ENCODE measurements at regions not wholly inside any gene's neighbourhood (a gene's known extent, or its start where the extent isn't known, plus 50 kb on each side); places are given as distances from the start of the nearest gene placed in this dataset.

DNA sequence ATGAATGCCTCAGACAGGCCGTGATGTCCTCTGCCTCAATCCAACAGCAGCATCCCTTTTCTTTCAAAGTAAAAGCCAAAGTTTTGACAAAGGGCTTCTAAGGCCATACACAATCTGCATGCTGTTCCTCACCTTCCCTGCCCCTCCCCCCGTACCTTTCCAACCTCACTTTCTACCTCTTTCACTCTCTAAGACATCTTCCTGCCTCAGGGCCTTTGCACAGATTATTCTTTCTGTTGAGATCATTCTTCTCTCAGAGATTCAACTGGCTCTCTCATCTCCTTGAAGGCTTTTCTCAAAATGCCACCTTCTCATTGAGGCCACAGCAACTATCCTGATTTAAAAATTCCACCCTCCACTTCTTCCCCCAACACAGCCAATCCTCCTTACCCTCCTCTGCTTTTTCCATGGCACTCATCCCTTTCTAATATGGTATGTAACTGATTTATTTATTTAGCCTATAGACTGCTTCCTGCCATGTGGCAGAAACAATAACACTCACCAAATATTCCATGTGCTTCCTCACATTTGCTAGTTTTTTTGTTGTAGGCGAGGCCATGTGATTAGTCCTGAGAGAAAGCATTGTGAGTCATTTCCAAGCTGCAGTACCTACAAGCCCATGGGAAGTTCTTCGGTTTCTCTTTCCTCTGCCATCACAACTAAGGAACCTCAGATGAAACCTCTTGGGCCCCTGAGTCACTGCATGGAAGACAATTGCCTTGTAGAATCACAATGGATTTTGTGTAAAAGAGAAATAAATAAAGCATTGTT lies 58.7 kb upstream of the GADD45A start:
- Histone ChIP-seq H3K27ac (no peak overlapping the region), H3K4me3 (no peak overlapping the region)
- TF ChIP-seq, protein P1, sequence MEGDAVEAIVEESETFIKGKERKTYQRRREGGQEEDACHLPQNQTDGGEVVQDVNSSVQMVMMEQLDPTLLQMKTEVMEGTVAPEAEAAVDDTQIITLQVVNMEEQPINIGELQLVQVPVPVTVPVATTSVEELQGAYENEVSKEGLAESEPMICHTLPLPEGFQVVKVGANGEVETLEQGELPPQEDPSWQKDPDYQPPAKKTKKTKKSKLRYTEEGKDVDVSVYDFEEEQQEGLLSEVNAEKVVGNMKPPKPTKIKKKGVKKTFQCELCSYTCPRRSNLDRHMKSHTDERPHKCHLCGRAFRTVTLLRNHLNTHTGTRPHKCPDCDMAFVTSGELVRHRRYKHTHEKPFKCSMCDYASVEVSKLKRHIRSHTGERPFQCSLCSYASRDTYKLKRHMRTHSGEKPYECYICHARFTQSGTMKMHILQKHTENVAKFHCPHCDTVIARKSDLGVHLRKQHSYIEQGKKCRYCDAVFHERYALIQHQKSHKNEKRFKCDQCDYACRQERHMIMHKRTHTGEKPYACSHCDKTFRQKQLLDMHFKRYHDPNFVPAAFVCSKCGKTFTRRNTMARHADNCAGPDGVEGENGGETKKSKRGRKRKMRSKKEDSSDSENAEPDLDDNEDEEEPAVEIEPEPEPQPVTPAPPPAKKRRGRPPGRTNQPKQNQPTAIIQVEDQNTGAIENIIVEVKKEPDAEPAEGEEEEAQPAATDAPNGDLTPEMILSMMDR (IDR thresholded peaks at IDR 0.05), result no peak
- DNase-seq (ENCODE audit: low spot score), result no peak

DNA sequence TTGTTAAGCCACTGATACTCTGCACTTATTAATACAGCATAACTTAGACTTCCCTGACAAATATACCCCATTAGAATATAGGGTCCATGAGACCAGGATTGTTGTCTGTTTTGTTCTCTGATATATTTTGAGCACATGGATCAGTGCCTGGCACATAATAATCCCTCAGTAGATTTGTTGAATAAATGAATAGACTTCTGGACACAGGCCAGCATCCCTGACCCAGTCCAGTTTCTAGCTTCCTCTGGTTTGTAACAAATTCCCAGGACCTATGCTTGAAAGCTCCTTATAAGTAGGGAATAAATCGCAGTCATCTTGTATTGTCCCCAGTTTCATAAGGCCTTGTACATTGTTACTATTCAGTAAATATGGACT lies 58.2 kb upstream of the GADD45A start:
- no peak overlapping the region for H3K4me3 ChIP-seq
- H3K27ac ChIP-seq, result no peak overlapping the region
- TF ChIP-seq, protein P1 (IDR thresholded peaks at IDR 0.05), result no peak
- no peak for DNase-seq (ENCODE audit: low spot score)

DNA sequence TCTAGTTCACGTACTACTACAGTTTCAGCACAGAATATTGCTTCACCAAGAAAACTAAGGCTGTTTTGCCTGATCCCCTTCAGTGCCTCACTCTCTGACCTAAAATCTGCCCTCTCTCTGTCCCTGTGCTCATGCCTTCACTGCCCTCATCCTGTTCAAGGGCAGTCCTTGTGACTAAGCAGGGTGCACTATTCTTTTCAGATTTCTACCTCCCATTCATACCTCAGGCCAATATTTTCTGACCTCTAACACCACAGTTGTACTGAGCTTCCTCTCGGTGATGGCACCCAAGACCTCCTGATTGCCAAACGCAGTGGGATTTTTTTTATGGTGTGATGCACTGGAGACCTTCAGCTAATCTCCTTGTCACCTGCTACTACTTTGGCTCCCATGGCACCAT lies 57.7 kb upstream of the GADD45A start:
- Histone ChIP-seq H3K4me3 (no peak overlapping the region), H3K27ac (no peak overlapping the region)
- TF ChIP-seq, protein P1 (IDR thresholded peaks at IDR 0.05), result no peak
- DNase-seq (ENCODE audit: low spot score), result no peak

DNA sequence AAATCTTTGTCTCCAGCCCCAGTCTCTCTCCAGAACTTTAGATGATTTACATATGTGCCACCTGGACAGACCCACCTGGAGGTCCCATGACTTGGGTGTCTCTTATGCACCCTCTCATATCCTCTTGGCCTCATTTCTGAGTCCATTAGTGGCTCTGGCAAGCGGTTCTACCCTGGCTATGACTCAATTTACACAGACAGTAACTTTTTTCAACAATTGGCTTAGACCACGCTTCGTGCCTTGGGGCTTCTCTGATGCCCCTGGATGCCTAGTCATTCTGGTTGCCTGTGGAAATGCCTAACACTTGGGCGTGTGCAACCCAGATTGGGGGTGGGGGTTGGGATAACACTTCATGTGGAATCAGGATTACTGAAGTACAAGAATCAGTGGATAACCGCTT lies 57.1 kb upstream of the GADD45A start:
- TF ChIP-seq, protein P1 (IDR thresholded peaks at IDR 0.05), result no peak
- H3K4me3 ChIP-seq, result no peak overlapping the region
- H3K27ac ChIP-seq, result no peak overlapping the region
- no peak for DNase-seq (ENCODE audit: low spot score)

DNA sequence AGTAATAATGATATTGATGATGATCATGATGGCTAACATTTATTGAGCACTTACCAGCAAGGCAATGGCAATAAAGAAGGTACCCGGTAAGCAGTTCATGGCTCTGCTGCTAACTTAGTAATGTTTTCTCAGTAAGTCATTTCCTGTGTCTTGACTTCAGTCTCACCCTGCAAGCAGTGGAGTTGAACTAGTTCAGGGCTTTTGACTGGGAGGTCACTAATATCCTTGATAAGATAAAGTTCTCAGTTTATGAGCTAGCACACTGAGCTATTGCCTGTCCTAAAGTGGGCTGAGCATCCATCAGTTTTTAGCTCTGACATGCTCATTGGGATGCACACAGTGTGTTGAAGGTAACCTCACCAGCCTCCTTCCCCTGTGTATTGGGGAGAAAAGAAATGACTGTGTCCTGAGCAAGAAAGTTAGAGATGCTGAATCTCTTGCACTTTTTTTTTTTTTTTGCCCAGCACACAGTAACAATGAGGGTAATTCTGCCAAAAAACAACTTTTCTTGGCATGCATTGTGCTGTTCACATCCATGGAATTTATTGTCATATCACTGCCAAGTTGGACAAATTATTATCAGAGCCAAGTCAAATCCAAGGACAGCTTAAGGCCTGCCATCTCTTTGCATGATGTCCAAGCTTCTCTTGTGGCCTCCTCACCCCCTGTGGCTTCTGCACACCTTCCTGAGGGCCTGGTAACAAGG lies 55.5 kb upstream of the GADD45A start:
- no peak overlapping the region for H3K27ac ChIP-seq

DNA sequence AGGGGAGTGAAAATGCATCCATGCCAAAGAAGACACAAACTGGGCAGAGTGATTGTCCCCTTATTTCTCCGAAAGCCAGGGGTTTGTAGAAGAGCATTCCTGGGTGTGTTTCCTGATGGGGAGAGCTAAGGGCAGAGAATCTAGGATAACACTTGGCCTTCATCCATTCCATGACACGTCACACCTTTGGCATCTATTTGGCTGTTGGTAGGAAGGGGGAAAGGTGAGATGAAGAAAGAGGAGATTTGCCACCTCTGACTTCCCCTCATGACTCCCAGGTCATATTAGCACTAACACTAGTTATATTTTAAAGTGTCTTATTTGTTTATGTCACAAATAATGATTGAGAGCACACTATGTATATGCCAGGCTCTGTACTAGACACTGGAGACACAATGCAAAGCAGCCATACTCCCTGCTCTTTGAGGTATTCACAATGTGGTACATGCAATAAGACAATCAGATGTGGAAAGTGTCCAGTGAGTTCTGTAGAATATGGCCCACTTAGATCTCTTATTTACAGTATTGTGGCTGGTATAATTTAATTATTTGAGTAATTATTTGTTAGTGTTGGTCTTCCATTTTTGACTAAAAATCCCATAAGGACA lies 54.5 kb upstream of the GADD45A start:
- Histone ChIP-seq H3K4me3 (no peak overlapping the region), H3K27ac (no peak overlapping the region)
- DNase-seq (ENCODE audit: low spot score), result no peak
- TF ChIP-seq, protein P1 (IDR thresholded peaks at IDR 0.05), result no peak

More for the DNA sequence above, 55.5 kb upstream of the GADD45A start:
- H3K4me3 ChIP-seq, result no peak overlapping the region
- no peak for DNase-seq (ENCODE audit: low spot score)
- TF ChIP-seq, protein P1 (IDR thresholded peaks at IDR 0.05), result no peak
